ENCODE measurements at regions not wholly inside any gene's neighbourhood (a gene's known extent, or its start where the extent isn't known, plus 50 kb on each side); places are given as distances from the start of the nearest gene placed in this dataset.

GRCh38 chr7:18361756-18362155 is 133.8 kb upstream of the HDAC9 start:
- no peak for TF ChIP-seq CTCF (conservative IDR thresholded peaks at IDR 0.05 in 1 of 2, IDR thresholded peaks at IDR 0.05 in 1 of 2; ENCODE audit: extremely low read depth in 1 of 2, insufficient read depth in 1 of 2, low read depth in 1 of 2, low read length in 2 of 2)
- TF ChIP-seq EZH2 (IDR thresholded peaks at IDR 0.05; ENCODE audit: borderline replicate concordance, low read length), result no peak
